HG03066 (cell line): ENCODE measurements at regions not wholly inside any gene's neighbourhood (a gene's known extent, or its start where the extent isn't known, plus 50 kb on each side); places are given as distances from the start of the nearest gene placed in this dataset.
"Not testable (repeated sequence)": the region's sequence is repeated elsewhere in the genome, so short reads cannot be mapped to it uniquely, and the experiment has no call there.

ENCODE experiments used
- ATAC-seq: cut with Tn5 transposase; IDR thresholded peaks from one replicate; pipeline ENCODE4 v1.9.1; 2021; ENCODE audit warnings: low read depth; ENCODE audit not compliant: unreplicated experiment

DNA sequence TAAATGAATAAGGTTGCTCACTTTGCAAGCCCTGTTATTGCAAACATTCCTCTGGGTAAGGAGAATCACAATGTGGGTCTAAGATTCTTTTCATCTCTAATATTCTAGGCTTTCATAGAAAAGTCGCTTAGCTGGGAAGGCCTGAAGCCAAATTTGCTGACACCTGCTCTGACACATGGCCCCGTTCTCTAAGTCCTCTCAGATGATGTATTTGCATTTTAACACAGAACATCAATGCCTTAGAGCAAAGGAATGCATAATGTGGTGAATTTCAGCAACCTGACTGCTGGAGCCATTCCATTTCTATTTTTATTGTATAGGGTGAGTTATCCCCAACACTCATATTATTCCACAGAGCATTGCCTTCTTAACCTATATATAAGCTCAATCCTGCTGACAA, 682.1 kb upstream of the NRP1 start:
- no peak for ATAC-seq

DNA sequence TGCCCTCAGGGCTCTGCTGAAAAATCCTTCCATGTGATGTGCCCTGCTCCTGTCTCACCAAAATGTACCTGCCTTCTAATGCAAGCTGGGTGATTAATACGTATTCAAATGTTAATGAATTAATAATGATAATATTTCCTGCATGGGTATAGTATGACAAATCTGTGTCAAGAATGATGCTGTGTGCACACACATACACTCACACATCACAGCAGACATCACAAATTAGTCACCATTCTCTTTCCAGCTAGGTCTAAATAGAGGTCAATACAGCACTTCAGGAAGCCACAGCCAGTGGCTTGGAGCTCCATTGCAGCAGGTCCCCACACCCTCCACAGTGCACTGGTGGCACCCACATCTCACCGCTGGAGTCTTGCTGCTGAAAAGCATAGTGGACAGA, 681.2 kb upstream of the NRP1 start:
- ATAC-seq: no peak

- no peak for ATAC-seq
Measured at GRCh38 chr10:34013235-34013634, 678.8 kb upstream of the NRP1 start.

- ATAC-seq: no peak
Measured at GRCh38 chr10:34010891-34011290, 676.4 kb upstream of the NRP1 start.

- ATAC-seq: not testable (repeated sequence)
Measured at GRCh38 chr10:34010228-34010627, 675.8 kb upstream of the NRP1 start.

- no peak for ATAC-seq
Measured at GRCh38 chr10:34008656-34009055, 674.2 kb upstream of the NRP1 start.

DNA sequence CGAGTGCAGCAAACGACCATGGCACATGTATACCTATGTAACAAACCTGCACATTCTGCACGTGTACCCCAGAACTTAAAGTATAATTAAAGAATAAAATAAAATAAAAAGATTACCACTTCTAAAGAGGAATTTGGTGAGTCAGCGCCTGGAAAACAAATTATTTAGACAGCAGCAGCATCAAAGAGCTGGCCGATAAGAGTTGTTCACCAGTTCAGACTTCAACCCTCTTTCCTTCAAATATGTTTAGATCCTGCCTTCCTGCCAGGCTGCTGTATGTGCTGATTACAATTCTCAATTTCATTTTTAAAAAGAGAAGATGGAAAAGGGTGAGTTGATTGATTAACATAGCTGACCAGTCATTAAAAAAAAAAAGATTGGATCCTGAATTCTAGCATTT, 672.0 kb upstream of the NRP1 start:
- ATAC-seq: no peak

- ATAC-seq: no peak
Measured at GRCh38 chr10:34003561-34003960, 669.1 kb upstream of the NRP1 start.

DNA sequence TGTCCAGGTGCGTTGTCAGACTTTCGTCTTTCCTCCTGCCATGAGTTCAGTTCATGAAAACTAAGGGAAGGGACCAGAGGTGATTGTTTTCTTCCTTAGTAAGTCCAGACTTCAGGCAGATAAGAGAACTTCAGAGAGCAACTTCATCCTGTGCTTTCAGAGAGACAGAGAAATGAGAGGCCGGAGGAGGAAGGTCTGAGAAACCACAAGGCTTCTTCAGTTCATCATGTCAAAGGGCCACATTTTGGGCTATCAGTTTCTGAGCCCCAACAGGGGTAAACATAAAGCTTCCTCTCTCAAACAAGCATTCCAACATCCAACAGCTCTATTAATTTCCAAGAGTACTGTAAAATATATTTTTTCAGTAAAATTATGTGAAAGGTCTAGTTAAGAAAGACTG, 668.4 kb upstream of the NRP1 start:
- no peak for ATAC-seq

- no peak for ATAC-seq
Measured at GRCh38 chr10:34001831-34002230, 667.4 kb upstream of the NRP1 start.

GRCh38 chr10:34001087-34001580, 666.7 kb upstream of the NRP1 start:
- ATAC-seq: no peak

DNA sequence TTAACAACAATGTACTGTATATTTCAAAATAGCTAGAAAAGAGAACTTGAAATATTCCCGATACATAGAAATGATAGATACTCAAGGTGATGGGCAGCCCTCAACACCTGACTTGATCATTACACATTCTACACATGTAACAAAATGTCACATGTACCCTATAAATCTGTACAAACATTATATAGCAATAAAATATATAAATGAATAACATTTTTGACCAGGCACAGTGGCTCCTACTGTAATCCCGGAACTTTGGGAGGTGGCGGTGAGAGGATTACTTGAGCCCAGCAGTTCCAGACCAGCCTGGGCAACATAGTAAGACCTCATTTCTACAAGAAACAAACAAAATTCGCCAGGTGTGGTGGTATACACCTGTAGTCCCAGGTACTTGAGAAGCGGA, 659.5 kb upstream of the NRP1 start:
- ATAC-seq: no peak

- ATAC-seq: no peak
Measured at GRCh38 chr10:33991924-33992323, 657.5 kb upstream of the NRP1 start.

- ATAC-seq: no peak
Measured at GRCh38 chr10:33986515-33986914, 652.0 kb upstream of the NRP1 start.

- no peak for ATAC-seq
Measured at GRCh38 chr10:33986016-33986415, 651.5 kb upstream of the NRP1 start.

DNA sequence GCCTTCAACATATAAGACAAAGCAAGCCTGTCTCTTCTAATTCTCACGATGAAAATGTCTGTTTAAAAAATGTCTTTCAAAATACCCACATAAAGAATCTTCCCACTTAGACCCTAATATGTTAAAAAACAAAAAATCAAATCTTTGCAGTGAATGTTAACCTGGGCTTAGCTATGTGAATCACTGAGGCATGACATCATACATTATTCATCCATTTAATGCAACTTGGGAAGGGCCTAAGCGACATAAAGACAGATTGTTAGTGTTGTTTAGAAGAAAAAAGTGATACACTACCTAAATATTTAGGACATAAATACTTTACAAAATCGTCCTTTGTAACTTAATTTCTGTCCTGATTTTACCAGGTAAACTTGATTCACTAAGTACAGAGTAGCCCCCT, 648.5 kb upstream of the NRP1 start:
- ATAC-seq: no peak

- no peak for ATAC-seq
Measured at GRCh38 chr10:33981301-33981700, 646.8 kb upstream of the NRP1 start.

DNA sequence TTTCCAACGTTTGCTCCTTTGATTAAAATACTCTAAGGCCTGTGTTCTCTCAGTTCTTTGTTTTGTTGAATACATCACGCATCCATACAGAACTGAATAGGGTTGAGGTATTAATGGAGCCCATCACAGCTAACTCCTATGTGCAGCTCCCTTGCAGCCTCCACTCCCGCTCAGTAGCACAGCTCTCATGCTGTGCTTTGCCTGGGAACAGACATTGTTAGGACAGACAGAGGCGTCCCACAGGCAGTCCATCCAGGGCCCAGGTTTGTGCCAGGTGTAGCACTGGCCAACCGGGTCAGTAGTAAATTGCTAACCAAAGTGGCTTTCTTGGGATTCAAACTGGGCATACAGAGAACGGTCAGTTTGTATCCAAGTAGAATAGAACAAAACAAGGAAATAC, 644.7 kb upstream of the NRP1 start:
- no peak for ATAC-seq

DNA sequence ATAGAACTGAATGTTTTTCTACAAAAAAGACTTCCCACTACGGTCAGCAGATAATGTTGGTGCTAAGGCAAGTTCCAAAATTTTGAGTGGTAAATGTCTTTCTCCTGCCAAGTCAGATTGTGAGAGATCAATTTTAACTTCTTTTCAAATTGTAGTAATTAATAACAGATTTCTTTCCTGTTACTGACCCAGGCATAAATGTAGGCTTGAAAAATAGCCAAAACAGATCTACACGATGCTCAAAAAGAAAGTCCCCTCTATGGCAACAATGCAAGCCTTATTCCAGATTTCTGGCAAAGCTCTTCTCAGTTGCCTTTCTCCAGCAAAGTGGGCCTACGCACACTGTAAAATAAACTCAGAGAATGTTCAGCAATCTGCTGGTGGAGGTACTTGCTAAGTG, 641.0 kb upstream of the NRP1 start:
- ATAC-seq: no peak

DNA sequence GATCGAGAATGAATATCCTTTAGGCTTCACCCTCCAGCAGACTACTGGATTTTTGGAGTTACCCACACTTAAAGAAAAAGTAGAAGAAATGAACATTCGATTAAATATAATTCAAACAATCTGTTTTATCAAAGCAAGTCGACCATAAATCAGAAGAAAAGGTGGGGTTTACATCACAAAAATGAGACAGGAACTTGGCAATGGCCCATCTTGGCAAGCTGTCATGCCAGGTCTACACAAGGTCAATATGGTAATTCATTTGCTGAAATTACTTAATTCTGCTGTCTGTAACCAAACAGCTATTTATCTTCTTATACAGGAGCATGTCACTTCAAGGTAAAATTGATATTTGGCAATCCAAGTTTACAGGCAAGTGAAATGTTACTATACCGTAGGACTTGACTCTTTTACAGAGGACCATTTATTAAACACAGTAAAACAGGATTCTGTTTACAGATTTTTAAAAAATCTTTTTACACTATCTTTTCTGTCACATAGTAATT, 640.6 kb upstream of the NRP1 start:
- no peak for ATAC-seq

- ATAC-seq: no peak
Measured at GRCh38 chr10:33968983-33969382, 634.5 kb upstream of the NRP1 start.

DNA sequence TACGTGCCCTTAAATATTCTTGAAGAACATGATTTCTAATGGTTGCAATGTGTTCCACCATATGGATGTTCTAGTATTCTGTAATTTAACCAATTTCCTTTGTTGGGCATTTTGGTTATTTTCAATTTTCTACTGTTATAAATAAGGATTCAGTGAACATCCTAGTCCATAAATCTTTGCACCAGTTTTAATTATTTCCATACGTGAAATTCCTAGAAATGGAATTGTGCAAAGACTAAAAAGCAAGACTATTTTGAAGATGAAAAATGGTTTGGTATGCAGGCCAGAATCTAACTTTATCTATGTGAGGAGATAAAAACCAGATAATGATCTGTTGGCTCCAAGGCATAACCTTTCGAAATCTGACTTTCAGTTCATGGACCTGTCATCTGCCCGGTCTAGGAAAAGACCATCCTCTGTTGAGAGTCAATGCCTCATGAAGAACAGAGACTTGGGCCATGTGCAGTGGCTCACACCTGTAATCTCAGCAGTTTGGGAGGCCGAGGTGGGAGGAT, 633.2 kb upstream of the NRP1 start:
- ATAC-seq: no peak

DNA sequence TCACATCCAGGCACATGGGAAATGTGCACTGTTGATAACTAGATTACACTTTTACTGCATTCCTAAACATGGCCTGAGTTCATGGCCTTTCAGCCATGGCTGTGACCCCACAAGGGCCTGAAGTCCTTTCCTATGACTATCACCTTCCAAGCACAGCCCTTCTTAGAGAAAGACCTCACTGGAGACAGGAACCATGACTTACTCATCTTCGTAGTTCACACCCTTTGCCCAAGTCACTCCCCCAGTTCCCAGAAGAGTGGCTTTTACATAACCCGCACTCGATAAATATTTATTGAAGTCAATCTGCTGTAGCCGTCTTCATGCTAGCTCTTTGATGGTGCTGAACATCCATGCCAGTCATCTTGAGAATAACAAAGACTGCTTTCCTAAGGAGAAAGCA, 632.5 kb upstream of the NRP1 start:
- no peak for ATAC-seq
